Central memory CD8-positive, alpha-beta T cell (primary cell): ENCODE measurements at regions not wholly inside any gene's neighbourhood (a gene's known extent, or its start where the extent isn't known, plus 50 kb on each side); places are given as distances from the start of the nearest gene placed in this dataset.

Experiments used
- ATAC-seq: fragments of 150-1000 bp; cut with Tn5 transposase; replicated peaks from 2 replicates; pipeline ENCODE4 v1.10.0; 2022; ENCODE audit warnings: mild to moderate bottlenecking, moderate FRiP score, moderate number of reproducible peaks; ENCODE audit not compliant: poor library complexity, severe bottlenecking; ENCODE audit errors: extremely low read depth
- DNase-seq, 2 donors: peaks; one replicate each; pipeline ENCODE4 v3.0.0; 2021; ENCODE audit warnings: low spot score in 2 of 2
- H3K27ac Mint-ChIP-seq: one replicate; pipeline ENCODE4 v1.8.0; 2022; ENCODE audit warnings: low read depth, mild to moderate bottlenecking, moderate library complexity, mixed read lengths
- H3K27me3 Mint-ChIP-seq: one replicate; pipeline ENCODE4 v1.8.0; 2022; ENCODE audit warnings: mixed read lengths
- H3K36me3 Mint-ChIP-seq: one replicate; pipeline ENCODE4 v1.8.0; 2022; ENCODE audit warnings: mild to moderate bottlenecking, moderate library complexity, mixed read lengths; ENCODE audit not compliant: insufficient read depth
- H3K4me1 Mint-ChIP-seq: one replicate; pipeline ENCODE4 v1.8.0; 2022; ENCODE audit warnings: mixed read lengths
- H3K4me3 Mint-ChIP-seq: one replicate; pipeline ENCODE4 v1.8.0; 2022; ENCODE audit warnings: mild to moderate bottlenecking, moderate library complexity, mixed read lengths
- H3K9me3 Mint-ChIP-seq: one replicate; pipeline ENCODE4 v1.8.0; 2022; ENCODE audit warnings: mixed read lengths

- no peaks in the 10 kb centered on the region for H3K36me3 Mint-ChIP-seq
- no peak overlapping the region for H3K4me3 Mint-ChIP-seq
- peaks cover 25% of the 10 kb centered on the region for H3K9me3 Mint-ChIP-seq
- H3K27me3 Mint-ChIP-seq = no peaks in the 10 kb centered on the region
- DNase-seq = no peak
- no peak overlapping the region for H3K27ac Mint-ChIP-seq
- ATAC-seq = no peak
- no peaks in the 10 kb centered on the region for H3K4me1 Mint-ChIP-seq
These were observed 372.8 kb upstream of the CCDC179 start for GRCh38 chr11:23233075-23233474.

- no peaks in the 10 kb centered on the region for H3K27me3 Mint-ChIP-seq
- H3K4me1 Mint-ChIP-seq = no peaks in the 10 kb centered on the region
- no peak overlapping the region for H3K27ac Mint-ChIP-seq
- H3K9me3 Mint-ChIP-seq = peaks cover 14% of the 10 kb centered on the region
- no peak overlapping the region for H3K4me3 Mint-ChIP-seq
- ATAC-seq (no peak), DNase-seq (no peak)
- H3K36me3 Mint-ChIP-seq = no peaks in the 10 kb centered on the region
These were observed 376.7 kb upstream of the CCDC179 start for GRCh38 chr11:23236826-23237555.

- H3K9me3 Mint-ChIP-seq = peaks cover 24% of the 10 kb centered on the region
- no peak overlapping the region for H3K4me3 Mint-ChIP-seq
- DNase-seq (no peak), ATAC-seq (no peak)
- H3K36me3 Mint-ChIP-seq = no peaks in the 10 kb centered on the region
- no peak overlapping the region for H3K27ac Mint-ChIP-seq
- H3K4me1 Mint-ChIP-seq = no peaks in the 10 kb centered on the region
- no peaks in the 10 kb centered on the region for H3K27me3 Mint-ChIP-seq
These were observed 392.2 kb upstream of the CCDC179 start for GRCh38 chr11:23252426-23252825.

- no peaks in the 10 kb centered on the region for H3K27me3 Mint-ChIP-seq
- H3K4me3 Mint-ChIP-seq = no peak overlapping the region
- DNase-seq = no peak
- H3K27ac Mint-ChIP-seq = no peak overlapping the region
- peaks cover 2% of the 10 kb centered on the region for H3K36me3 Mint-ChIP-seq
- peaks cover 25% of the 10 kb centered on the region for H3K9me3 Mint-ChIP-seq
- no peaks in the 10 kb centered on the region for H3K4me1 Mint-ChIP-seq
- ATAC-seq = no peak
These were observed 396.8 kb upstream of the CCDC179 start for GRCh38 chr11:23257088-23257487.

- DNase-seq (no peak), ATAC-seq (no peak)
- Mint-ChIP-seq H3K4me3 (no peak overlapping the region), H3K36me3 (peaks cover 2% of the 10 kb centered on the region), H3K9me3 (peaks cover 26% of the 10 kb centered on the region), H3K27ac (no peak overlapping the region), H3K4me1 (no peaks in the 10 kb centered on the region), H3K27me3 (no peaks in the 10 kb centered on the region)
These were observed 397.3 kb upstream of the CCDC179 start for GRCh38 chr11:23257556-23257955.

- H3K36me3 Mint-ChIP-seq = no peaks in the 10 kb centered on the region
- H3K4me1 Mint-ChIP-seq = no peaks in the 10 kb centered on the region
- H3K4me3 Mint-ChIP-seq = no peak overlapping the region
- H3K27ac Mint-ChIP-seq = no peak overlapping the region
- DNase-seq (no peak), ATAC-seq (no peak)
- H3K9me3 Mint-ChIP-seq = peaks cover 11% of the 10 kb centered on the region
- H3K27me3 Mint-ChIP-seq = no peaks in the 10 kb centered on the region
These were observed 403.2 kb upstream of the CCDC179 start for GRCh38 chr11:23263466-23263865.

GRCh38 chr11:23272095-23272494 is 411.8 kb upstream of the CCDC179 start:
- Mint-ChIP-seq H3K9me3 (peaks cover 13% of the 10 kb centered on the region), H3K4me3 (no peak overlapping the region), H3K27ac (no peak overlapping the region), H3K27me3 (no peaks in the 10 kb centered on the region), H3K36me3 (no peaks in the 10 kb centered on the region), H3K4me1 (no peaks in the 10 kb centered on the region)
- no peak for DNase-seq
- no peak for ATAC-seq

- Mint-ChIP-seq H3K27me3 (no peaks in the 10 kb centered on the region), H3K4me3 (no peak overlapping the region), H3K36me3 (no peaks in the 10 kb centered on the region), H3K27ac (no peak overlapping the region), H3K9me3 (peaks cover 15% of the 10 kb centered on the region), H3K4me1 (no peaks in the 10 kb centered on the region)
- ATAC-seq (no peak), DNase-seq (no peak)
These were observed 417.8 kb upstream of the CCDC179 start for GRCh38 chr11:23278121-23278520.

GRCh38 chr11:23280088-23280487 is 419.8 kb upstream of the CCDC179 start:
- no peak overlapping the region for H3K4me3 Mint-ChIP-seq
- no peaks in the 10 kb centered on the region for H3K4me1 Mint-ChIP-seq
- H3K27ac Mint-ChIP-seq = no peak overlapping the region
- peaks cover 15% of the 10 kb centered on the region for H3K9me3 Mint-ChIP-seq
- no peaks in the 10 kb centered on the region for H3K27me3 Mint-ChIP-seq
- no peaks in the 10 kb centered on the region for H3K36me3 Mint-ChIP-seq
- DNase-seq (no peak), ATAC-seq (no peak)

- Mint-ChIP-seq H3K27ac (no peak overlapping the region), H3K36me3 (no peaks in the 10 kb centered on the region), H3K9me3 (peaks cover 7% of the 10 kb centered on the region), H3K4me1 (no peaks in the 10 kb centered on the region), H3K4me3 (no peak overlapping the region), H3K27me3 (no peaks in the 10 kb centered on the region)
- ATAC-seq (no peak), DNase-seq (no peak)
These were observed 423.4 kb upstream of the CCDC179 start for GRCh38 chr11:23283666-23284065.

- Mint-ChIP-seq H3K4me3 (no peak overlapping the region), H3K4me1 (no peaks in the 10 kb centered on the region), H3K36me3 (no peaks in the 10 kb centered on the region), H3K27me3 (no peaks in the 10 kb centered on the region), H3K9me3 (peaks cover 6% of the 10 kb centered on the region), H3K27ac (no peak overlapping the region)
- ATAC-seq (no peak), DNase-seq (no peak)
These were observed 424.4 kb upstream of the CCDC179 start for GRCh38 chr11:23284631-23285030.

GRCh38 chr11:23288003-23288783 is 427.9 kb upstream of the CCDC179 start:
- Mint-ChIP-seq H3K4me3 (no peak overlapping the region), H3K27ac (no peak overlapping the region), H3K27me3 (no peaks in the 10 kb centered on the region), H3K36me3 (no peaks in the 10 kb centered on the region), H3K4me1 (no peaks in the 10 kb centered on the region), H3K9me3 (peaks cover 13% of the 10 kb centered on the region)
- no peak for ATAC-seq
- no peak for DNase-seq

GRCh38 chr11:23295241-23295640 is 435.0 kb upstream of the CCDC179 start:
- no peaks in the 10 kb centered on the region for H3K36me3 Mint-ChIP-seq
- no peaks in the 10 kb centered on the region for H3K4me1 Mint-ChIP-seq
- no peak for ATAC-seq
- H3K27ac Mint-ChIP-seq = no peak overlapping the region
- no peak for DNase-seq
- peaks cover 12% of the 10 kb centered on the region for H3K9me3 Mint-ChIP-seq
- H3K27me3 Mint-ChIP-seq = no peaks in the 10 kb centered on the region
- H3K4me3 Mint-ChIP-seq = no peak overlapping the region
